HepG2 (cell line): ENCODE measurements at regions not wholly inside any gene's neighbourhood (a gene's known extent, or its start where the extent isn't known, plus 50 kb on each side); places are given as distances from the start of the nearest gene placed in this dataset.

ENCODE experiments used
- ATAC-seq: fragments of 200-7000 bp; cut with Tn5 transposase; 3 replicates; pipeline ENCODE4 v1.9.1; 2020; ENCODE audit warnings: mild to moderate bottlenecking, moderate library complexity
- BruUV-seq: library from RNA; stranded (reverse); fragments of 400-500 nt; replicated peaks from 2 replicates; lab custom pipeline; 2021; lab: Mats Ljungman, UMichigan
- CTCF ChIA-PET: fragments of 300-600 bp; formaldehyde crosslinking; extraction: SDS; loops from one replicate; lab custom pipeline; 2021; ENCODE audit warnings: low total read pairs, inconsistent platforms, low intra/inter-chr PET ratio; lab: Yijun Ruan, JAX
- POLR2A ChIA-PET: fragments of 350-600 bp; sonication (Branson Sonifier 250); formaldehyde crosslinking; loops from one replicate; lab custom pipeline; 2020; ENCODE audit warnings: antibody characterized with exemption, inconsistent platforms; lab: Yijun Ruan, JAX
- DNase-seq: peaks from one replicate; pipeline ENCODE4 v3.0.0-alpha.2; 2015; ENCODE audit warnings: low spot score
- FAIRE-seq: peaks from 3 replicates; lab custom pipeline; 2011; peaks lifted over from hg19 to GRCh38; lab: Jason Lieb, UNC
- H2AFZ ChIP-seq: one replicate; pipeline ENCODE4 v1.6.1; 2011; ENCODE audit warnings: low read length, inconsistent platforms
- H3K27ac ChIP-seq: fragments of 300-600 bp; 3 replicates; pipeline ENCODE4 v1.8.0; 2011; ENCODE audit warnings: mixed run types, mild to moderate bottlenecking, mixed read lengths, low read length, inconsistent platforms; ENCODE audit not compliant: insufficient read depth; ENCODE audit errors: extremely low read length
- H3K27me3 ChIP-seq, 2 experiments: fragments of 200-600 bp in 1 of 2; 2 replicates in 1 of 2; 3 replicates in 1 of 2; pipeline versions ENCODE4 v1.6.0 to v1.8.0; 2011; ENCODE audit warnings: low read length in 2 of 2, mild to moderate bottlenecking in 2 of 2, moderate library complexity in 2 of 2, inconsistent platforms in 1 of 2; ENCODE audit not compliant: insufficient read depth in 2 of 2, control insufficient read depth in 1 of 2
- H3K36me3 ChIP-seq, 2 experiments: fragments of 200-600 bp in 1 of 2; replicated peaks in 1 of 2; 2 replicates in 1 of 2; 3 replicates in 1 of 2; pipeline versions ENCODE4 v1.5.1 to v1.8.0; 2011; ENCODE audit warnings: low read length in 2 of 2, inconsistent platforms in 1 of 2; ENCODE audit not compliant: insufficient read depth in 2 of 2, control insufficient read depth in 1 of 2
- H3K4me1 ChIP-seq: 2 replicates; pipeline ENCODE4 v1.5.1; 2012; ENCODE audit warnings: low read length, inconsistent platforms; ENCODE audit not compliant: insufficient read depth
- H3K4me2 ChIP-seq: 2 replicates; pipeline ENCODE4 v1.6.0; 2011; ENCODE audit warnings: low read depth, low read length, inconsistent platforms
- H3K4me3 ChIP-seq, 3 experiments: fragments of 200-600 bp in 1 of 3; sonication (generic), shearing (Covaris generic) in 1 of 3; replicated peaks in 1 of 3; 2 replicates each; pipeline ENCODE4 v1.5.1; 2011 to 2016; ENCODE audit warnings: low read length in 3 of 3, inconsistent platforms in 2 of 3, low read depth in 2 of 3, mild to moderate bottlenecking in 2 of 3, control low read depth in 1 of 3, mixed read lengths in 1 of 3; ENCODE audit not compliant: insufficient read depth in 1 of 3
- H3K79me2 ChIP-seq: one replicate; pipeline ENCODE4 v1.6.1; 2011; ENCODE audit warnings: low read length, inconsistent platforms; ENCODE audit not compliant: insufficient read depth
- H3K9ac ChIP-seq: 2 replicates; pipeline ENCODE4 v1.6.0; 2011; ENCODE audit warnings: mild to moderate bottlenecking, low read depth, low read length, inconsistent platforms; ENCODE audit not compliant: insufficient read depth
- H3K9me3 ChIP-seq: 2 replicates; pipeline ENCODE4 v1.5.1; 2012; ENCODE audit warnings: mild to moderate bottlenecking, low read length
- H4K20me1 ChIP-seq: 2 replicates; pipeline ENCODE4 v1.6.0; 2011; ENCODE audit warnings: inconsistent platforms, mild to moderate bottlenecking, low read length, moderate library complexity; ENCODE audit not compliant: insufficient read depth
- ISX ChIP-seq: sonication (generic); formaldehyde crosslinking; conservative IDR thresholded peaks from 2 replicates; pipeline ENCODE4 v1.5.0; 2020; ENCODE audit warnings: missing genetic modification reagents
- KLF16 ChIP-seq, 2 experiments: sonication (generic) in 1 of 2; formaldehyde crosslinking in 1 of 2; IDR thresholded peaks; 2 replicates each; pipeline versions ENCODE4 v1.6.1 to v1.8.0; 2016 to 2023; ENCODE audit warnings: missing genetic modification reagents in 2 of 2, missing compliant biosample characterization in 1 of 2
- PRPF4 ChIP-seq: fragments of 200-400 bp; formaldehyde crosslinking; IDR thresholded peaks from 2 replicates; pipeline ENCODE4 v1.6.1; 2016; ENCODE audit warnings: low read length, low read depth; ENCODE audit not compliant: poor library complexity, severe bottlenecking
- RAD51 ChIP-seq: fragments of 450-650 bp; IDR thresholded peaks from 2 replicates; pipeline ENCODE4 v1.6.1; 2016; ENCODE audit warnings: borderline replicate concordance
- SRSF9 ChIP-seq: fragments of 200-400 bp; formaldehyde crosslinking; IDR thresholded peaks from 2 replicates; pipeline ENCODE4 v1.6.1; 2018; ENCODE audit warnings: borderline replicate concordance, mild to moderate bottlenecking, low read depth, low read length; ENCODE audit not compliant: insufficient read depth, poor library complexity, severe bottlenecking
- ZNF253 ChIP-seq: sonication (generic); formaldehyde crosslinking; IDR thresholded peaks from 2 replicates; pipeline ENCODE4 v1.8.0; 2022; ENCODE audit warnings: mild to moderate bottlenecking, missing genetic modification reagents, borderline replicate concordance
- ZNF282 ChIP-seq: fragments of 450-650 bp; IDR thresholded peaks from 2 replicates; pipeline ENCODE4 v1.6.1; 2018; ENCODE audit not compliant: partially characterized antibody
- ZNF382 ChIP-seq: sonication (generic); formaldehyde crosslinking; IDR thresholded peaks from 2 replicates; pipeline ENCODE4 v1.5.0; 2020; ENCODE audit warnings: missing genetic modification reagents, mild to moderate bottlenecking, borderline replicate concordance
- ZNF768 ChIP-seq: sonication (generic); formaldehyde crosslinking; IDR thresholded peaks from 2 replicates; pipeline ENCODE4 v1.4.0; 2020; ENCODE audit warnings: missing genetic modification reagents
- ZNF878 ChIP-seq: sonication (generic); formaldehyde crosslinking; IDR thresholded peaks from 2 replicates; pipeline ENCODE4 v1.8.1; 2023; ENCODE audit warnings: mild to moderate bottlenecking, missing genetic modification reagents, moderate library complexity
- in situ Hi-C: cut with HindIII; loops from 2 replicates; pipeline ENCODE4 v1.10.0; 2017; ENCODE audit warnings: low pct_unique_long_range_greater_than_20kb; ENCODE audit not compliant: extremely low pct_ligation_motif_present
- intact Hi-C: fragments of 100-400 bp; cut with micrococcal nuclease; formaldehyde crosslinking; loops from one replicate; pipeline ENCODE4 v1.10.0; 2022; ENCODE audit not compliant: unreplicated experiment
- TF ChIP-seq, protein P1 (sequence below): IDR thresholded peaks from 2 replicates; pipeline ENCODE4 v1.6.1; 2012; ENCODE audit warnings: low read length, improper control_type of control experiment
- TF ChIP-seq, protein P2 (sequence below): sonication (generic); formaldehyde crosslinking; IDR thresholded peaks from 2 replicates; pipeline ENCODE4 v1.4.0; 2020; ENCODE audit warnings: missing genetic modification reagents

DNA sequence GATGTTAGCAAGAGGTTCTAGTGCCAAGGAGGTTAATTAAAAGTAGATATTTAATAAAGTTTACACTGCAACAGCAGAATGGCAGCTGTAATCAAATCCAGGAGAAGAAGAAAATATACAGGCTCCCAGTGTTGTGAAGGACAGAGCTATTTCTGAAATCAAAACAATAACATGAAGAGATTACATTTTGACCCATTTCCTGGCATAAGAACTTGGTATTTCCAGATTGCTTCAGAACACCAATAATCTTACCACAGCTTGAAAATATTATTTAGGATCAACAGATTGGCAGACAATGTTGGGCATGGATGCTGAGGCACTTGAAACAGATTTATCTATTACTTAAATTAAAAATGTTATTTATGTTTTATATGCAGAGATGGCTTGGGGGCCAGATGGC, 692.5 kb downstream of the KCNA4 start:
- H3K4me3 ChIP-seq, result no peak overlapping the region
- no peaks in the 10 kb centered on the region for H3K9me3 ChIP-seq
- ATAC-seq, result no peak
- H3K36me3 ChIP-seq, result no peaks in the 10 kb centered on the region
- ChIA-PET CTCF (interaction anchor here (0.6 kb wide), 1 partner anchor 1444 kb away, joined by 3 read pairs; no protein-coding TSS in a partner anchor), POLR2A (no interaction called here)
- H3K79me2 ChIP-seq, result no peaks in the 10 kb centered on the region
- no peak for DNase-seq
- intact Hi-C loops (no loop called here), in situ Hi-C loops (no loop called here)
- peaks cover 27% of the 10 kb centered on the region for H3K4me1 ChIP-seq
- H4K20me1 ChIP-seq, result no peaks in the 10 kb centered on the region
- H3K27ac ChIP-seq, result no peak overlapping the region
- no peak for FAIRE-seq
- no peak overlapping the region for H3K9ac ChIP-seq
- no peaks in the 10 kb centered on the region for H3K27me3 ChIP-seq
- BruUV-seq, result no TSS peak
- H2AFZ ChIP-seq, result no peak overlapping the region
- TF ChIP-seq RAD51 (no peak), KLF16 (CRISPR knock-in tag; IDR thresholded peaks at IDR 0.05) (no peak), PRPF4 (no peak), SRSF9 (no peak), ZNF282 (no peak), ZNF253 (CRISPR knock-in tag) (no peak), ZNF768 (no peak), ZNF382 (no peak), ISX (CRISPR knock-in tag) (no peak), ZNF878 (CRISPR knock-in tag) (no peak)
- TF ChIP-seq, protein P1, sequence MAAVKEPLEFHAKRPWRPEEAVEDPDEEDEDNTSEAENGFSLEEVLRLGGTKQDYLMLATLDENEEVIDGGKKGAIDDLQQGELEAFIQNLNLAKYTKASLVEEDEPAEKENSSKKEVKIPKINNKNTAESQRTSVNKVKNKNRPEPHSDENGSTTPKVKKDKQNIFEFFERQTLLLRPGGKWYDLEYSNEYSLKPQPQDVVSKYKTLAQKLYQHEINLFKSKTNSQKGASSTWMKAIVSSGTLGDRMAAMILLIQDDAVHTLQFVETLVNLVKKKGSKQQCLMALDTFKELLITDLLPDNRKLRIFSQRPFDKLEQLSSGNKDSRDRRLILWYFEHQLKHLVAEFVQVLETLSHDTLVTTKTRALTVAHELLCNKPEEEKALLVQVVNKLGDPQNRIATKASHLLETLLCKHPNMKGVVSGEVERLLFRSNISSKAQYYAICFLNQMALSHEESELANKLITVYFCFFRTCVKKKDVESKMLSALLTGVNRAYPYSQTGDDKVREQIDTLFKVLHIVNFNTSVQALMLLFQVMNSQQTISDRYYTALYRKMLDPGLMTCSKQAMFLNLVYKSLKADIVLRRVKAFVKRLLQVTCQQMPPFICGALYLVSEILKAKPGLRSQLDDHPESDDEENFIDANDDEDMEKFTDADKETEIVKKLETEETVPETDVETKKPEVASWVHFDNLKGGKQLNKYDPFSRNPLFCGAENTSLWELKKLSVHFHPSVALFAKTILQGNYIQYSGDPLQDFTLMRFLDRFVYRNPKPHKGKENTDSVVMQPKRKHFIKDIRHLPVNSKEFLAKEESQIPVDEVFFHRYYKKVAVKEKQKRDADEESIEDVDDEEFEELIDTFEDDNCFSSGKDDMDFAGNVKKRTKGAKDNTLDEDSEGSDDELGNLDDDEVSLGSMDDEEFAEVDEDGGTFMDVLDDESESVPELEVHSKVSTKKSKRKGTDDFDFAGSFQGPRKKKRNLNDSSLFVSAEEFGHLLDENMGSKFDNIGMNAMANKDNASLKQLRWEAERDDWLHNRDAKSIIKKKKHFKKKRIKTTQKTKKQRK, result no peak
- TF ChIP-seq, protein P2, sequence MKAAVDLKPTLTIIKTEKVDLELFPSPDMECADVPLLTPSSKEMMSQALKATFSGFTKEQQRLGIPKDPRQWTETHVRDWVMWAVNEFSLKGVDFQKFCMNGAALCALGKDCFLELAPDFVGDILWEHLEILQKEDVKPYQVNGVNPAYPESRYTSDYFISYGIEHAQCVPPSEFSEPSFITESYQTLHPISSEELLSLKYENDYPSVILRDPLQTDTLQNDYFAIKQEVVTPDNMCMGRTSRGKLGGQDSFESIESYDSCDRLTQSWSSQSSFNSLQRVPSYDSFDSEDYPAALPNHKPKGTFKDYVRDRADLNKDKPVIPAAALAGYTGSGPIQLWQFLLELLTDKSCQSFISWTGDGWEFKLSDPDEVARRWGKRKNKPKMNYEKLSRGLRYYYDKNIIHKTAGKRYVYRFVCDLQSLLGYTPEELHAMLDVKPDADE (CRISPR knock-in tag), result no peak
- H3K4me2 ChIP-seq, result no peak overlapping the region
